ENCODE measurements at regions not wholly inside any gene's neighbourhood (a gene's known extent, or its start where the extent isn't known, plus 50 kb on each side); places are given as distances from the start of the nearest gene placed in this dataset.

DNA sequence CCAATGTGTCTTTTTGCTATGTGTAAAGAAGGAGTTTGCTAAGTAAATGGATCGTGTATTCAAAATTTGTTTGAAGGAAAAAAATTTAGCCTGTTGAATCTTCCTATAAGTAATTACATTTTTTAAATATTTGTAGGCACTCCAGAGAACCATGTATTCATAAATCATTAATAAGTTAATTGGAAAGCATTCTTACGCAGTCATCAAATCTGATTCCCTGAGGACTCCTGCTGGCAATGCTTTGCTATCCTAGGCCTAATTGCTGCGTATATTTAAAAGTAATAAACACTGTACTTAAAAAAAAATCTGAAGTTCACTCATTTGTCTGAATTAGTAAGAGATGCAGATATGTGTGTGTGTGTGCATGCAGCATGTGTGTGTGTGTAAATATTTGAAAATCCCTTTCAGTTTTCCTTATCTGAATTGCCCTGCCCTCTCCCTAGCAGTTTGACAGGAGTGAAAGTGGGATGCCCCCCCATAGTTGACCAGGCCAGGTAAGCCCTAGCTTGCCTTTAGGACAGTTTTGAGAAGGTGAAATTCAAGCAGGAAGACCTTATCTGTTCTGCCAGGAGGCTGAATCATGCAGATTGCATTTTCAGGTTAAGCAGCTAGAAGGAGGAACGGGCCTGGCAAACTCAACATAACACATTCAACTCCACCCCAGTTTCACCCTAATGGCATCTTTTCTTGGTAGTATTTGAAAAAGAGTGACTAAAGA is 81.2 kb upstream of the DNAH5 start:
- TF ChIP-seq EZH2 (IDR thresholded peaks at IDR 0.05; ENCODE audit: borderline replicate concordance, low read depth, low read length, poor library complexity, severe bottlenecking), result no peak
- TF ChIP-seq CTCF (conservative IDR thresholded peaks at IDR 0.05; ENCODE audit: low read depth, low read length), result no peak
